SK-N-MC (cell line): ENCODE measurements at regions not wholly inside any gene's neighbourhood (a gene's known extent, or its start where the extent isn't known, plus 50 kb on each side); places are given as distances from the start of the nearest gene placed in this dataset.

Experiments used
- DNase-seq: peaks from one replicate; pipeline ENCODE4 v3.0.0-alpha.2; 2011; ENCODE audit warnings: low read depth, low spot score
- H3K27ac ChIP-seq: fragments of 200-600 bp; sonication (generic); 2 replicates; pipeline ENCODE4 v1.5.1; 2016; ENCODE audit warnings: mixed run types
- H3K36me3 ChIP-seq: fragments of 200-600 bp; sonication (generic); 2 replicates; pipeline ENCODE4 v1.6.1; 2017; ENCODE audit warnings: antibody characterized with exemption, low read length, mixed read lengths; ENCODE audit not compliant: insufficient read depth
- H3K4me3 ChIP-seq: fragments of 200-600 bp; sonication (generic); 2 replicates; pipeline ENCODE4 v1.5.1; 2016
- H3K9ac ChIP-seq: fragments of 200-600 bp; sonication (generic); 2 replicates; pipeline ENCODE4 v1.8.0; 2017; ENCODE audit warnings: mixed run types, mixed read lengths; ENCODE audit not compliant: insufficient read length
- H3K9me3 ChIP-seq: fragments of 200-600 bp; sonication (generic); 2 replicates; pipeline ENCODE4 v1.6.1; 2017; ENCODE audit warnings: low read depth, mild to moderate bottlenecking, antibody characterized with exemption, low read length, moderate library complexity, mixed read lengths
- EZH2 ChIP-seq: fragments of 200-600 bp; sonication (generic); IDR thresholded peaks from one replicate; pipeline ENCODE4 v1.6.1; 2017; ENCODE audit warnings: antibody characterized with exemption
- FOXP2 ChIP-seq: optimal IDR thresholded peaks from 2 replicates; pipeline ENCODE3; 2011; ENCODE audit warnings: mild to moderate bottlenecking, moderate library complexity; ENCODE audit not compliant: insufficient read depth; ENCODE audit errors: extremely low read length, control extremely low read depth
- POLR2AphosphoS5 ChIP-seq: IDR thresholded peaks from 2 replicates; pipeline ENCODE4 v1.6.1; 2012; ENCODE audit warnings: mild to moderate bottlenecking, low read depth, low read length, borderline replicate concordance

- H3K27ac ChIP-seq = no peak overlapping the region
- TF ChIP-seq POLR2AphosphoS5 (no peak), EZH2 (no peak), FOXP2 (no peak)
- no peak overlapping the region for H3K4me3 ChIP-seq
- no peak overlapping the region for H3K9ac ChIP-seq
- no peaks in the 10 kb centered on the region for H3K9me3 ChIP-seq
- no peak for DNase-seq
- no peaks in the 10 kb centered on the region for H3K36me3 ChIP-seq
These were observed 172.6 kb upstream of the S1PR3 start for GRCh38 chr9:88818495-88819201.

DNA sequence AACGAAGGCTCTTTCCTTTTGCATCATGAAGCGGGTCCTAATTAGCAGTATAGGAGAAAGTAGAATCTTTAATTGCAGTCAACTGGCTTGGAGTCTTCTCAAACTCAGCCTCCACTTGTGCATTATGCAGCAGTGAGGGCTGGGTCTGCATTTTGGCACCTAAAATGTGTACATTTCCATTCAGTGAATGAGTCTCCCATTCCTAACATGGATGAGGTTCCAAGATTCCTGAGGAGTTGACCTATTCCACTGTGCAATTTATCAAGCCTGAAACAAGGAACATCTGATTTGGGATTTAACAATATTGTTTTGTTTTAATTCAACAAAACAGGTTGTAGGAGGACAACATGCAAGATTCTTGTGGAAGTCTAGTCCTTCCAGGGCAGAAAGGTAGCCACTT, 171.8 kb upstream of the S1PR3 start:
- H3K9ac ChIP-seq = no peak overlapping the region
- H3K27ac ChIP-seq = no peak overlapping the region
- H3K9me3 ChIP-seq = no peaks in the 10 kb centered on the region
- no peak for DNase-seq
- H3K36me3 ChIP-seq = no peaks in the 10 kb centered on the region
- no peak overlapping the region for H3K4me3 ChIP-seq
- no peak for TF ChIP-seq POLR2AphosphoS5
- TF ChIP-seq FOXP2 = no peak
- TF ChIP-seq EZH2 = no peak

- DNase-seq = no peak
- no peak for TF ChIP-seq EZH2
- no peak for TF ChIP-seq POLR2AphosphoS5
- TF ChIP-seq FOXP2 = no peak
- no peak overlapping the region for H3K27ac ChIP-seq
- H3K4me3 ChIP-seq = no peak overlapping the region
- no peaks in the 10 kb centered on the region for H3K36me3 ChIP-seq
- no peak overlapping the region for H3K9ac ChIP-seq
- H3K9me3 ChIP-seq = no peaks in the 10 kb centered on the region
These were observed 171.2 kb upstream of the S1PR3 start for GRCh38 chr9:88820055-88820454.

DNA sequence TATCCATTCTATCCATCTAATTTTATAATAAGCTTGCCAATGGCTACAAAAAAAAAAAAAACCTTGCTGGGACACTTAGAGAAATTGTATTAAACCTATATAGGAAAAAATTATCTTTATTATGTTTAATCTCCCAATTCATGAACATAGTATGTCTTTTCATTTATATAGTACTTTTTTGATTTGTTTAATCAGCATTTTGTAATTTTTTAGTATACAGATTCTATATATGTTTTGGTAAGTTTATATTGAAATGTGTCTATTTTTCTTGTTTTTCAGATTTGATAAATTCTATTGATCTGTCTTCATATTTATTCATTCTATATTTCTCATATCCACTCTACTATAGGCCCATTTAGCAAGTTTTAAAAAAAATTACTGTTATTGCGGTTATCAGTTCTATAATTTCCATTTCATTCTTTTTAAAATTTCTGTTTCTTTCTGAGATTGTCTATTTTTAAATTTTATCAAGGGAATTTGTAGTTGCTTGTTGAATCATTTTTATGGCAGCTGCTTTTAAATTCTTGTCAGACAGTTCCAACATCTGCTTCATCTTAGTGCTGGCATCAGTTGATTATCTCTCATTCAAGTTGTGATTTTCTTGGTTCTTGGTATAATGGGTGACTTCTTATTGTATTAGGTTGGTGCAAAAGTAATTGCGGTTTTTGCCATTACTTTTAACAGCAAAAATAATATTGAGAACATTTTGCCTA, 170.1 kb upstream of the S1PR3 start:
- TF ChIP-seq FOXP2 = no peak
- no peak for TF ChIP-seq POLR2AphosphoS5
- TF ChIP-seq EZH2 = no peak
- no peaks in the 10 kb centered on the region for H3K36me3 ChIP-seq
- no peak overlapping the region for H3K27ac ChIP-seq
- H3K4me3 ChIP-seq = no peak overlapping the region
- DNase-seq = no peak
- no peak overlapping the region for H3K9ac ChIP-seq
- no peaks in the 10 kb centered on the region for H3K9me3 ChIP-seq

DNA sequence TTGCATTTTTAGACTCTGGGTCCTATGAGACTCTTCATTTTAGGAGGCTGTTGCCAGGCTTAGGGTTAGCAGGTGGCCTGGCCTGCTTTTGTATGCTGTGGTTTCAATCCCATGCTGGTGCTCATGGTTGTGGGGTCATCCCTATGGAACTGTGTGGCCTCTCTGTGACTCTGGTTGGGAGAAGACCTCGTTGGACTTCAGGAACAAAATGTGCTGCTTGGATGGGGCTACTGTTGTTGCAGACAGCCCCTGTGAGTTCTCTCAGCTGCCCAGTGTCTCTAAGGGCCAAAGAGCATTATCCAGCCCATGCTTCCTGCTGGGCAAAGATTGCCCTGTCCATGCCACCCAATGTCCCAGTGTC, 169.5 kb upstream of the S1PR3 start:
- TF ChIP-seq FOXP2 (no peak), EZH2 (no peak), POLR2AphosphoS5 (no peak)
- H3K36me3 ChIP-seq = no peaks in the 10 kb centered on the region
- no peak overlapping the region for H3K4me3 ChIP-seq
- H3K27ac ChIP-seq = no peak overlapping the region
- DNase-seq = no peak
- no peaks in the 10 kb centered on the region for H3K9me3 ChIP-seq
- no peak overlapping the region for H3K9ac ChIP-seq

DNA sequence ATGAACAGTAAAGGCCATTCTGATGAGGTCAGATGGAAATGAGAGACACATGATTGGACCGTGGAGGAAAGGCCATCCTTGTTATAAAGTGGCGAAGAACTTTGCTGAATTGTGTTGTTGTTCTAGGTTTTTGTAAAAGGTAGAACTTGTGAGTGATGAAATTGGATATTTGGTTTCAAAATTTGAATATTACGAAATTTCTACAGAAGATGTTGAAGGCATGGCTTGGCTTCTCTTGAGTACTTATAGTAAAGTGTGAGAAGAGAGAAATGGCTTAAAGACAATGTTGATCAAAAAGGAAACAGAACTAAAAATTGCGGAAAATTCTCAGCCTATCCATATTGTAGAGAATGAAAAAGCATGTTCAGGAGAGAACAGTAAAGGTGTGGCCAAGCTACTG, 166.6 kb upstream of the S1PR3 start:
- H3K9ac ChIP-seq = no peak overlapping the region
- DNase-seq = no peak
- no peak overlapping the region for H3K4me3 ChIP-seq
- H3K9me3 ChIP-seq = no peaks in the 10 kb centered on the region
- H3K36me3 ChIP-seq = no peaks in the 10 kb centered on the region
- TF ChIP-seq FOXP2 (no peak), EZH2 (no peak), POLR2AphosphoS5 (no peak)
- no peak overlapping the region for H3K27ac ChIP-seq

GRCh38 chr9:88826181-88826580, 165.1 kb upstream of the S1PR3 start:
- H3K36me3 ChIP-seq = no peaks in the 10 kb centered on the region
- no peak overlapping the region for H3K27ac ChIP-seq
- DNase-seq = no peak
- no peak overlapping the region for H3K4me3 ChIP-seq
- no peaks in the 10 kb centered on the region for H3K9me3 ChIP-seq
- TF ChIP-seq FOXP2 (no peak), EZH2 (no peak), POLR2AphosphoS5 (no peak)
- H3K9ac ChIP-seq = no peak overlapping the region

DNA sequence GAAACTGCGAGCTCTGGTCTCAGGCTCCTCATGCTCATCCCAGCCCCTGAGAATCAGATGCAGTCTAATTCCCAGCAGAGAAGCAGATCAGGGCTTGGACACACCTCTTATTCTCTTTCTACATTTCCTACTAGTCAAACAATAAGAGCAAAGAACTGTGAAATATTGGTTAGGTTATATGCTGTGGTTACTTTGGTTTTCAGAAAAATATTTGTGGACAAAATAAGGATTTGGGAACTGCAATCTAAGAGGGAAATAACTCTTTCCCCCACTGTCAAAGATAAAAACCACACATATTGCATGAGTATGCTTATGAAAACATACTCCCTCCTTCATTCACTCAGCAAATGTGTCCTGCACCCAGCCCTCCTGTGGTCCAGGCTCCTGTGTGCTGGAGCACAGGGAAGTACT, 164.5 kb upstream of the S1PR3 start:
- Histone ChIP-seq H3K36me3 (no peaks in the 10 kb centered on the region), H3K27ac (no peak overlapping the region), H3K9ac (no peak overlapping the region), H3K9me3 (no peaks in the 10 kb centered on the region), H3K4me3 (no peak overlapping the region)
- no peak for DNase-seq
- TF ChIP-seq EZH2 = no peak
- TF ChIP-seq POLR2AphosphoS5 = no peak
- TF ChIP-seq FOXP2 = no peak

- DNase-seq = no peak
- H3K4me3 ChIP-seq = no peak overlapping the region
- H3K27ac ChIP-seq = no peak overlapping the region
- no peaks in the 10 kb centered on the region for H3K9me3 ChIP-seq
- no peak overlapping the region for H3K9ac ChIP-seq
- no peaks in the 10 kb centered on the region for H3K36me3 ChIP-seq
- TF ChIP-seq EZH2 = no peak
- TF ChIP-seq FOXP2 = no peak
- no peak for TF ChIP-seq POLR2AphosphoS5
These were observed 163.2 kb upstream of the S1PR3 start for GRCh38 chr9:88828018-88828417.
